ENCODE measurements at regions not wholly inside any gene's neighbourhood (a gene's known extent, or its start where the extent isn't known, plus 50 kb on each side); places are given as distances from the start of the nearest gene placed in this dataset.

DNA sequence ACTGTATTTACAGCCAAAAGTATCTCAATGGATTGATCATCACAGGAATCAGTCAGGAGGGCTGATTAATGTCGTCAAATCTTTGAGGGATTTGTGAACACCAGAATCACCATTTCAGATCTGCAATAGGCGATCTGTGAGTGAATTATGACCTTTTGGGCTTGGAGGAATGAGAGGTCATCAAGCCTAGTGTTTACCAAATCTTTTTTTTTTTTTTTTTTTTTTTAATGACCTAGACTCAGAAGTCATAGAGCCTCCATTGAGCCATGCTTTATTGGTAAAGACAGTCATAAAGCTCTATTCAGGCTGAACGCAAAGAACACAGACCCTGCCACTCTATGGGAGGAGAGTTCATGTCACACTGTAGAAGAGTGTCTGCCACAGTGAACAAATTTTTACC lies 97.7 kb downstream of the SOCS6 start:
- Mint-ChIP-seq H3K27me3 (ENCODE audit: insufficient read depth, low read depth) (peaks cover 2% of the 10 kb centered on the region), H3K36me3 (no peaks in the 10 kb centered on the region), H3K9me3 (no peaks in the 10 kb centered on the region), H3K4me1 (peaks cover 14% of the 10 kb centered on the region), H3K4me3 (no peak overlapping the region), H3K27ac (no peak overlapping the region)
- Histone ChIP-seq H3K36me3 (no peaks in the 10 kb centered on the region), H3K79me2 (ENCODE audit: low read depth) (no peaks in the 10 kb centered on the region), H3K27me3 (no peaks in the 10 kb centered on the region), H3K27ac (no peak overlapping the region), H3K4me2 (no peak overlapping the region), H3K9me3 (ENCODE audit: low read depth) (no peaks in the 10 kb centered on the region), H3K4me3 (no peak overlapping the region), H4K20me1 (ENCODE audit: low read depth) (no peaks in the 10 kb centered on the region), H3F3A (ENCODE audit: low read depth) (peaks cover 6% of the 10 kb centered on the region), H3K9ac (no peak overlapping the region), H3K4me1 (peaks cover 7% of the 10 kb centered on the region), H2AFZ (replicated peaks) (no peak overlapping the region)
- no peak for TF ChIP-seq EZH2 (IDR thresholded peaks at IDR 0.05)
- TF ChIP-seq EZH2phosphoT487 (IDR thresholded peaks at IDR 0.05): no peak
- TF ChIP-seq, protein P1, sequence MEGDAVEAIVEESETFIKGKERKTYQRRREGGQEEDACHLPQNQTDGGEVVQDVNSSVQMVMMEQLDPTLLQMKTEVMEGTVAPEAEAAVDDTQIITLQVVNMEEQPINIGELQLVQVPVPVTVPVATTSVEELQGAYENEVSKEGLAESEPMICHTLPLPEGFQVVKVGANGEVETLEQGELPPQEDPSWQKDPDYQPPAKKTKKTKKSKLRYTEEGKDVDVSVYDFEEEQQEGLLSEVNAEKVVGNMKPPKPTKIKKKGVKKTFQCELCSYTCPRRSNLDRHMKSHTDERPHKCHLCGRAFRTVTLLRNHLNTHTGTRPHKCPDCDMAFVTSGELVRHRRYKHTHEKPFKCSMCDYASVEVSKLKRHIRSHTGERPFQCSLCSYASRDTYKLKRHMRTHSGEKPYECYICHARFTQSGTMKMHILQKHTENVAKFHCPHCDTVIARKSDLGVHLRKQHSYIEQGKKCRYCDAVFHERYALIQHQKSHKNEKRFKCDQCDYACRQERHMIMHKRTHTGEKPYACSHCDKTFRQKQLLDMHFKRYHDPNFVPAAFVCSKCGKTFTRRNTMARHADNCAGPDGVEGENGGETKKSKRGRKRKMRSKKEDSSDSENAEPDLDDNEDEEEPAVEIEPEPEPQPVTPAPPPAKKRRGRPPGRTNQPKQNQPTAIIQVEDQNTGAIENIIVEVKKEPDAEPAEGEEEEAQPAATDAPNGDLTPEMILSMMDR (IDR thresholded peaks at IDR 0.05): no peak
- no peak for DNase-seq (ENCODE audit: low spot score)

- no peak overlapping the region for H3K9ac ChIP-seq
- Mint-ChIP-seq H3K27ac (no peak overlapping the region), H3K27me3 (ENCODE audit: insufficient read depth, low read depth) (peaks cover 2% of the 10 kb centered on the region), H3K4me3 (no peak overlapping the region), H3K4me1 (peaks cover 15% of the 10 kb centered on the region), H3K9me3 (no peaks in the 10 kb centered on the region), H3K36me3 (no peaks in the 10 kb centered on the region)
- H3K9me3 ChIP-seq (ENCODE audit: low read depth): no peaks in the 10 kb centered on the region
- peak overlapping the region; percentile 42 for H2AFZ ChIP-seq (replicated peaks)
- no peaks in the 10 kb centered on the region for H3K79me2 ChIP-seq (ENCODE audit: low read depth)
- H4K20me1 ChIP-seq (ENCODE audit: low read depth): no peaks in the 10 kb centered on the region
- no peaks in the 10 kb centered on the region for H3K27me3 ChIP-seq
- no peak overlapping the region for H3K4me2 ChIP-seq
- H3K27ac ChIP-seq: no peak overlapping the region
- TF ChIP-seq EZH2phosphoT487 (IDR thresholded peaks at IDR 0.05) (no peak), EZH2 (IDR thresholded peaks at IDR 0.05) (no peak)
- TF ChIP-seq, protein P1 (IDR thresholded peaks at IDR 0.05): no peak
- no peak for DNase-seq (ENCODE audit: low spot score)
- no peaks in the 10 kb centered on the region for H3K36me3 ChIP-seq
- peaks cover 7% of the 10 kb centered on the region for H3K4me1 ChIP-seq
- no peak overlapping the region for H3K4me3 ChIP-seq
- H3F3A ChIP-seq (ENCODE audit: low read depth): peaks cover 8% of the 10 kb centered on the region
Observed at GRCh38 chr18:70385474-70385873, 96.6 kb downstream of the SOCS6 start.

DNA sequence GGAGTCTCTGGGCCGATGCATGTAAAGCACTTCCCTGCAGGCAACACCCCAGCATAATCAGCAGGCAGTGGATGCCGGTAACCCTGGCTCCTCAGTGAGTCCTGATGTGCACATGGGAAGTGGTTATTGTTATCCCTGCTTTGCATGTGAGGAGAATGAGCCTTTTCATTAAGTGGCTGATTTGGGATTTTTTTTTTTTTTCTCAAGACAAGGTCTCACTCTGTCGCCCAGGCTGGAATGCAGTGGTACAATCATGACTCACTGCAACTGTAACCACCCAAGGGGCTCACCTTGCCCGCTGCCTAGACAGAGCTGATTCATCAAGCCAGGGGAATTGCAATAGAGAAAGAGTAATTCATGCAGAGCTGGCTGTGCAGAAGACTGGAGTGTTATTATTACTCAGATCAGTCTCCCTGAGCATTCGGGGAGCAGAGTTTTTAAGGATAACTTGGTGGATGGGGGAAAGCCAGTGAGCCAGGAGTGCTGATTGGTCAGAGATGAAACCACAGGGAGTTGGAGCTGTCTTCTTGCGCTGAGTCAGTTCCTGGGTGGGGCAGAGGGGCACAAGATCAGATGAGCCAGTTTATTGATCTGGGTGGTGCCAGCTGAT lies 95.4 kb downstream of the SOCS6 start:
- peaks cover 2% of the 10 kb centered on the region for H3K27me3 Mint-ChIP-seq (ENCODE audit: insufficient read depth, low read depth)
- no peak overlapping the region for H3K27ac Mint-ChIP-seq
- DNase-seq (ENCODE audit: low spot score): no peak
- no peaks in the 10 kb centered on the region for H3K9me3 ChIP-seq (ENCODE audit: low read depth)
- no peaks in the 10 kb centered on the region for H3K27me3 ChIP-seq
- peaks cover 15% of the 10 kb centered on the region for H3K4me1 Mint-ChIP-seq
- peaks cover 7% of the 10 kb centered on the region for H3K4me1 ChIP-seq
- no peak overlapping the region for H3K4me2 ChIP-seq
- no peak overlapping the region for H3K27ac ChIP-seq
- no peaks in the 10 kb centered on the region for H3K79me2 ChIP-seq (ENCODE audit: low read depth)
- H2AFZ ChIP-seq (replicated peaks): peak overlapping the region; percentile 42
- no peak overlapping the region for H3K9ac ChIP-seq
- no peaks in the 10 kb centered on the region for H3K36me3 ChIP-seq
- H3K4me3 ChIP-seq: no peak overlapping the region
- H3K36me3 Mint-ChIP-seq: no peaks in the 10 kb centered on the region
- no peaks in the 10 kb centered on the region for H4K20me1 ChIP-seq (ENCODE audit: low read depth)
- H3K4me3 Mint-ChIP-seq: no peak overlapping the region
- H3K9me3 Mint-ChIP-seq: no peaks in the 10 kb centered on the region
- no peak for TF ChIP-seq EZH2 (IDR thresholded peaks at IDR 0.05)
- TF ChIP-seq, protein P1 (IDR thresholded peaks at IDR 0.05): no peak
- H3F3A ChIP-seq (ENCODE audit: low read depth): peaks cover 8% of the 10 kb centered on the region
